IMR-90 (cell line): ENCODE measurements at regions not wholly inside any gene's neighbourhood (a gene's known extent, or its start where the extent isn't known, plus 50 kb on each side); places are given as distances from the start of the nearest gene placed in this dataset.

Experiments
- ATAC-seq: fragments of 200-7000 bp; cut with Tn5 transposase; 2 replicates; pipeline ENCODE4 v1.9.1; 2020; ENCODE audit warnings: low read depth, mild to moderate bottlenecking, moderate library complexity
- BruUV-seq: library from RNA; stranded (reverse); fragments of 400-500 nt; replicated peaks from 2 replicates; lab custom pipeline; 2021; lab: Mats Ljungman, UMichigan
- CTCF ChIA-PET: fragments of 300-600 bp; formaldehyde crosslinking; extraction: SDS; loops from one replicate; lab custom pipeline; 2021; ENCODE audit warnings: antibody characterized with exemption; lab: Yijun Ruan, JAX
- POLR2A ChIA-PET: fragments of 300-600 bp; sonication (Branson Sonifier 250); formaldehyde crosslinking; loops from one replicate; lab custom pipeline; 2022; ENCODE audit warnings: antibody characterized with exemption; ENCODE audit not compliant: unreplicated experiment; lab: Charles Lee
- DNase-seq: peaks from one replicate; pipeline ENCODE4 v3.0.0; 2013
- H2AFZ ChIP-seq: replicated peaks from 2 replicates; pipeline ENCODE3; 2013; ENCODE audit warnings: low read length, mild to moderate bottlenecking; ENCODE audit not compliant: poor library complexity
- H2AK5ac ChIP-seq: 2 replicates; pipeline ENCODE4 v1.6.1; 2013; ENCODE audit warnings: low read depth, low read length, inconsistent platforms
- H2AK9ac ChIP-seq: replicated peaks from 2 replicates; pipeline ENCODE3; 2013; ENCODE audit warnings: mild to moderate bottlenecking, low read depth, low read length, moderate library complexity; ENCODE audit not compliant: poor library complexity
- H2BK120ac ChIP-seq: 2 replicates; pipeline ENCODE4 v1.6.1; 2013; ENCODE audit warnings: low read depth, low read length, inconsistent platforms
- H2BK15ac ChIP-seq: 3 replicates; pipeline ENCODE4 v1.6.1; 2013; ENCODE audit warnings: low read depth, low read length, inconsistent platforms
- H2BK20ac ChIP-seq: 2 replicates; pipeline ENCODE4 v1.6.1; 2013; ENCODE audit warnings: low read depth, mild to moderate bottlenecking, inconsistent platforms, low read length, moderate library complexity
- H2BK5ac ChIP-seq: 2 replicates; pipeline ENCODE4 v1.6.1; 2013; ENCODE audit warnings: mild to moderate bottlenecking, low read depth, low read length, inconsistent platforms; ENCODE audit not compliant: poor library complexity, severe bottlenecking
- H3K14ac ChIP-seq: replicated peaks from 2 replicates; pipeline ENCODE4 v1.6.1; 2013; ENCODE audit warnings: low read depth, low read length, inconsistent platforms
- H3K18ac ChIP-seq: 2 replicates; pipeline ENCODE4 v1.6.1; 2013; ENCODE audit warnings: low read depth, low read length, control low read depth
- H3K23ac ChIP-seq: 2 replicates; pipeline ENCODE4 v1.6.1; 2013; ENCODE audit warnings: low read depth, low read length, inconsistent platforms
- H3K27ac ChIP-seq: 2 replicates; pipeline ENCODE4 v1.5.1; 2013; ENCODE audit warnings: mild to moderate bottlenecking, control low read depth, low read length; ENCODE audit not compliant: insufficient read depth
- H3K27me3 ChIP-seq: 2 replicates; pipeline ENCODE4 v1.6.1; 2013; ENCODE audit warnings: low read length; ENCODE audit not compliant: control insufficient read depth, insufficient read depth
- H3K36me3 ChIP-seq: 2 replicates; pipeline ENCODE4 v1.6.1; 2013; ENCODE audit warnings: low read length, mixed read lengths; ENCODE audit not compliant: control insufficient read depth, insufficient read depth
- H3K4ac ChIP-seq: 2 replicates; pipeline ENCODE4 v1.6.1; 2013; ENCODE audit warnings: low read depth, low read length, inconsistent platforms
- H3K4me1 ChIP-seq: 2 replicates; pipeline ENCODE4 v1.6.1; 2013; ENCODE audit warnings: low read length, mixed read lengths; ENCODE audit not compliant: control insufficient read depth, insufficient read depth
- H3K4me2 ChIP-seq: 2 replicates; pipeline ENCODE4 v1.6.1; 2013; ENCODE audit warnings: low read depth, mild to moderate bottlenecking, control low read depth, low read length, moderate library complexity
- H3K4me3 ChIP-seq: 2 replicates; pipeline ENCODE4 v1.5.1; 2013; ENCODE audit warnings: low read depth, mild to moderate bottlenecking, control low read depth, low read length, moderate library complexity; ENCODE audit not compliant: insufficient read depth
- H3K56ac ChIP-seq: 2 replicates; pipeline ENCODE4 v1.6.1; 2013; ENCODE audit warnings: low read length, inconsistent platforms; ENCODE audit not compliant: insufficient read depth; ENCODE audit errors: extremely low read depth
- H3K79me1 ChIP-seq, 2 experiments: 2 replicates each; pipeline ENCODE4 v1.6.1; 2013; ENCODE audit warnings: low read length in 2 of 2, inconsistent platforms in 1 of 2, low read depth in 1 of 2
- H3K9ac ChIP-seq: 2 replicates; pipeline ENCODE4 v1.6.1; 2013; ENCODE audit warnings: low read depth, low read length, control low read depth
- H3K9me1 ChIP-seq: 2 replicates; pipeline ENCODE4 v1.6.1; 2013; ENCODE audit warnings: low read length, inconsistent platforms; ENCODE audit not compliant: insufficient read depth
- H3K9me3 ChIP-seq: 2 replicates; pipeline ENCODE4 v1.6.1; 2013; ENCODE audit warnings: low read length; ENCODE audit not compliant: control insufficient read depth, insufficient read depth
- H4K20me1 ChIP-seq: 2 replicates; pipeline ENCODE4 v1.6.1; 2013; ENCODE audit warnings: low read length, inconsistent platforms; ENCODE audit not compliant: insufficient read depth
- H4K5ac ChIP-seq: 2 replicates; pipeline ENCODE4 v1.6.1; 2013; ENCODE audit warnings: mild to moderate bottlenecking, low read depth, low read length, control low read depth
- H4K8ac ChIP-seq, 2 experiments: 2 replicates each; pipeline ENCODE4 v1.6.1; 2013; ENCODE audit warnings: low read depth in 2 of 2, low read length in 2 of 2, control low read depth in 1 of 2, inconsistent platforms in 1 of 2
- H4K91ac ChIP-seq: 2 replicates; pipeline ENCODE4 v1.6.1; 2013; ENCODE audit warnings: low read depth, low read length, inconsistent platforms; ENCODE audit not compliant: insufficient read depth
- BHLHE40 ChIP-seq: fragments of 150-350 bp; IDR thresholded peaks from 2 replicates; pipeline ENCODE4 v1.6.1; 2016; ENCODE audit warnings: mild to moderate bottlenecking, low read depth, low read length
- CEBPB ChIP-seq: IDR thresholded peaks from 2 replicates; pipeline ENCODE4 v1.6.1; 2012; ENCODE audit warnings: low read depth, low read length, improper control_type of control experiment
- CHD1 ChIP-seq: IDR thresholded peaks from 2 replicates; pipeline ENCODE4 v1.6.1; 2012; ENCODE audit warnings: low read depth, low read length, improper control_type of control experiment
- CTCF ChIP-seq: conservative IDR thresholded peaks from 2 replicates; pipeline ENCODE4 v1.5.1; 2012; ENCODE audit warnings: mild to moderate bottlenecking, low read depth, low read length, improper control_type of control experiment
- ELK1 ChIP-seq: fragments of 150-350 bp; IDR thresholded peaks from 2 replicates; pipeline ENCODE4 v1.6.1; 2016; ENCODE audit warnings: low read depth, mild to moderate bottlenecking, low read length, moderate library complexity, borderline replicate concordance
- MAFK ChIP-seq: IDR thresholded peaks from 2 replicates; pipeline ENCODE4 v1.6.1; 2012; ENCODE audit warnings: low read depth, low read length, improper control_type of control experiment
- MAZ ChIP-seq: IDR thresholded peaks from 2 replicates; pipeline ENCODE4 v1.6.1; 2012; ENCODE audit warnings: low read depth, mild to moderate bottlenecking, low read length, improper control_type of control experiment, moderate library complexity, borderline replicate concordance
- MXI1 ChIP-seq: IDR thresholded peaks from 2 replicates; pipeline ENCODE4 v1.6.1; 2012; ENCODE audit warnings: low read depth, mild to moderate bottlenecking, low read length, moderate library complexity, borderline replicate concordance
- POLR2A ChIP-seq: IDR thresholded peaks from 2 replicates; pipeline ENCODE4 v1.6.1; 2012; ENCODE audit warnings: mild to moderate bottlenecking, low read depth, low read length
- RAD21 ChIP-seq: IDR thresholded peaks from 2 replicates; pipeline ENCODE4 v1.6.1; 2012; ENCODE audit warnings: low read length, improper control_type of control experiment
- RCOR1 ChIP-seq: IDR thresholded peaks from 2 replicates; pipeline ENCODE4 v1.6.1; 2012; ENCODE audit warnings: mild to moderate bottlenecking, low read length, improper control_type of control experiment; ENCODE audit not compliant: insufficient replicate concordance
- RFX5 ChIP-seq: IDR thresholded peaks from 2 replicates; pipeline ENCODE4 v1.8.0; 2012; ENCODE audit warnings: low read depth, mild to moderate bottlenecking, low read length, moderate library complexity
- SMC3 ChIP-seq: fragments of 150-350 bp; IDR thresholded peaks from 2 replicates; pipeline ENCODE4 v1.6.1; 2016; ENCODE audit warnings: low read depth, mild to moderate bottlenecking, antibody characterized with exemption, low read length, moderate library complexity
- WGBS, 2 experiments: methylation state at CpG; one replicate each; pipeline versions ENCODE4 v1.1.5 to v1.1.7; 2013; ENCODE audit warnings: missing lambda C conversion rate in 2 of 2; ENCODE audit not compliant: insufficient read length in 1 of 2; ENCODE audit errors: extremely low coverage in 2 of 2; 5-methylcytosine and 5-hydroxymethylcytosine counted together
- dilution Hi-C: fragments of 300-500 bp; cut with HindIII; formaldehyde crosslinking; loops from one replicate; pipeline ENCODE4 v1.14.3; 2018; ENCODE audit warnings: low sequenced_read_pairs; ENCODE audit not compliant: unreplicated experiment
- in situ Hi-C: fragments of 300-500 bp; cut with MboI; formaldehyde crosslinking; loops from 3 replicates; pipeline ENCODE4 v1.14.3; 2019; ENCODE audit warnings: low sequenced_read_pairs, inconsistent platforms, mixed read lengths
- intact Hi-C: fragments of 100-400 bp; cut with micrococcal nuclease; formaldehyde crosslinking; loops from 2 replicates; pipeline ENCODE4 v1.10.0; 2022

DNA sequence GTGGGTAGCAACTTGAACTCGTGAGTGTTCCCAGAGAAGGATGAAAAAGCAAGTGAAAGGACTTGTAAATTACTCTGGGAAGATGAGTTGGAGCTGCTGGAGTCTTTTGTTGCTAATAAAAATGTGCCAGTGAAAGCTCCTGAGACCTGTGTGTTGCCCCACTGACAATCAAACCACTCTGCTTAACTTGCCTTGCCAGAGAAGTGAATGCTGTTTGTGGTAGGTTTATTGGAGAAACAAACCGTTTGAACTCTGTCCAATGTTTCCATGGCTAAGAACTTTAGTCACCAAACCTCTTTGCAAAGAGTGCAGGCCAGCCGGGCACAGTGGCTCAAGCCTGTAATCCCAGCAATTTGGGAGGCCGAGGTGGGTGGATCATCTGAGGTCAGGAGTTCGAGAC, 586.9 kb downstream of the PCDH7 start:
- intact Hi-C loops = no loop called here
- WGBS, 2 experiments = 20% methylated on average over 1 of the region's 5 CpGs; no CpG with 5 or more reads in 1 of the 2 experiments

More for the DNA sequence above, 586.9 kb downstream of the PCDH7 start:
- H4K91ac ChIP-seq = no peak overlapping the region
- CTCF ChIA-PET = no interaction called here
- H3K23ac ChIP-seq = no peak overlapping the region
- H3K14ac ChIP-seq = no peak overlapping the region
- H3K56ac ChIP-seq = no peak overlapping the region
- H3K36me3 ChIP-seq = no peaks in the 10 kb centered on the region
- H3K9ac ChIP-seq = no peak overlapping the region
- H3K9me3 ChIP-seq = no peaks in the 10 kb centered on the region
- H3K4ac ChIP-seq = no peak overlapping the region
- H3K18ac ChIP-seq = no peak overlapping the region
- H2AK5ac ChIP-seq = no peak overlapping the region
- no peaks in the 10 kb centered on the region for H3K9me1 ChIP-seq
- no peaks in the 10 kb centered on the region for H3K27me3 ChIP-seq
- H3K79me1 ChIP-seq = no peaks in the 10 kb centered on the region
- no peak overlapping the region for H2BK15ac ChIP-seq
- H4K8ac ChIP-seq = no peak overlapping the region
- no peak for ATAC-seq
- dilution Hi-C loops = no loop called here
- no peak overlapping the region for H2BK120ac ChIP-seq
- no peak overlapping the region for H2AK9ac ChIP-seq
- no peak overlapping the region for H3K27ac ChIP-seq
- H3K4me1 ChIP-seq = no peaks in the 10 kb centered on the region
- no peak overlapping the region for H2BK20ac ChIP-seq
- no peak overlapping the region for H3K4me2 ChIP-seq
- H2AFZ ChIP-seq = no peak overlapping the region
- H4K20me1 ChIP-seq = no peaks in the 10 kb centered on the region
- H4K5ac ChIP-seq = no peak overlapping the region
- no TSS peak for BruUV-seq
- H2BK5ac ChIP-seq = no peak overlapping the region
- no peak overlapping the region for H3K4me3 ChIP-seq
- TF ChIP-seq ELK1 = no peak
- TF ChIP-seq SMC3 = no peak
- no peak for TF ChIP-seq RCOR1
- no peak for TF ChIP-seq RAD21
- no peak for TF ChIP-seq BHLHE40
- no peak for TF ChIP-seq CEBPB
- no peak for TF ChIP-seq RFX5
- TF ChIP-seq CHD1 = no peak
- TF ChIP-seq MAZ = no peak
- TF ChIP-seq MXI1 = no peak
- TF ChIP-seq CTCF = no peak
- TF ChIP-seq MAFK = no peak
- TF ChIP-seq POLR2A = no peak
- no peak for DNase-seq
- POLR2A ChIA-PET = no interaction called here
- in situ Hi-C loops = no loop called here
